Testis (tissue), 2 donors: ENCODE measurements at regions not wholly inside any gene's neighbourhood (a gene's known extent, or its start where the extent isn't known, plus 50 kb on each side); places are given as distances from the start of the nearest gene placed in this dataset.

Experiments used
- DNase-seq: peaks from one replicate; pipeline ENCODE4 v3.0.0-alpha.2; 2019
- H3K27ac ChIP-seq, 2 donors: fragments of 200-600 bp; sonication (generic); one replicate each; pipeline ENCODE4 v1.5.1; 2019
- H3K27me3 ChIP-seq: fragments of 200-600 bp; sonication (generic); one replicate; pipeline ENCODE4 v1.5.1; 2019
- H3K36me3 ChIP-seq: fragments of 200-600 bp; sonication (generic); one replicate; pipeline ENCODE4 v1.5.1; 2017; ENCODE audit warnings: low read depth; ENCODE audit errors: missing control alignments
- H3K4me1 ChIP-seq: fragments of 200-600 bp; sonication (generic); one replicate; pipeline ENCODE4 v1.5.1; 2019
- H3K4me3 ChIP-seq, 2 donors: fragments of 200-600 bp; sonication (generic); one replicate each; pipeline ENCODE4 v1.5.1; 2017 to 2019
- H3K9me3 ChIP-seq: fragments of 200-600 bp; sonication (generic); one replicate; pipeline ENCODE4 v1.5.1; 2017
- POLR2A ChIP-seq: fragments of 450-650 bp; IDR thresholded peaks from one replicate; pipeline ENCODE4 v1.6.1; 2017; ENCODE audit warnings: antibody characterized with exemption, mild to moderate bottlenecking, moderate library complexity
- WGBS, 2 donors: methylation state at CpG; one replicate each; pipeline ENCODE4 v1.1.5; 2018; 5-methylcytosine and 5-hydroxymethylcytosine counted together
- intact Hi-C: fragments of 100-400 bp; cut with DNase I; formaldehyde crosslinking; loops from one replicate; pipeline ENCODE4 v1.15.1; 2023; ENCODE audit warnings: low total_unique reads
- TF ChIP-seq, protein P1 (sequence below), 3 experiments: fragments of 450-650 bp in 2 of 3; fragments of 200-600 bp in 1 of 3; sonication (generic) in 1 of 3; IDR thresholded peaks; one replicate each; pipeline ENCODE4 v1.5.1; 2016 to 2019; ENCODE audit warnings: antibody characterized with exemption in 3 of 3, mild to moderate bottlenecking in 2 of 3, moderate library complexity in 1 of 3

DNA sequence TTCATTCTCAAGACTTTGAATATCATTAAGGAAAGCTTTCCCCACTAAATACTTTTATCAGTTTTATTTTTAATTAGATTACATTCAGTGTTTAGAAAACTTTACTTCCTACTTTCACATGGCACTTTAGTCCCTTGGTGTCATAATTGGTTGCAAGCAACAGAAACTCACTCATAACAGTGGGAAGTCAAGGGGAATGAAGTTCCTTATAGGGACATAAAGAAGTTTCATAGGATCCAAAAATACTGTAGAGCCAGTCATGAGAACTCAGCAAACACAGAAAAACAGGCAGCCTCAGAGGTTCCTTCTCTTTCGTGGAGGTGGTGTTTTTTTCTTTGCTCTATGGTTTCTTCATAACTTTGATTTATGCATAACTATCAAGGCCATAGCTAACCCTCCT lies 809.0 kb downstream of the BCL11A start:
- Histone ChIP-seq H3K4me3 (no peak overlapping the region), H3K27ac (no peak overlapping the region), H3K36me3 (no peaks in the 10 kb centered on the region), H3K27me3 (no peaks in the 10 kb centered on the region), H3K4me1 (no peaks in the 10 kb centered on the region), H3K9me3 (no peaks in the 10 kb centered on the region)
- DNase-seq, result no peak
- TF ChIP-seq, protein P1, sequence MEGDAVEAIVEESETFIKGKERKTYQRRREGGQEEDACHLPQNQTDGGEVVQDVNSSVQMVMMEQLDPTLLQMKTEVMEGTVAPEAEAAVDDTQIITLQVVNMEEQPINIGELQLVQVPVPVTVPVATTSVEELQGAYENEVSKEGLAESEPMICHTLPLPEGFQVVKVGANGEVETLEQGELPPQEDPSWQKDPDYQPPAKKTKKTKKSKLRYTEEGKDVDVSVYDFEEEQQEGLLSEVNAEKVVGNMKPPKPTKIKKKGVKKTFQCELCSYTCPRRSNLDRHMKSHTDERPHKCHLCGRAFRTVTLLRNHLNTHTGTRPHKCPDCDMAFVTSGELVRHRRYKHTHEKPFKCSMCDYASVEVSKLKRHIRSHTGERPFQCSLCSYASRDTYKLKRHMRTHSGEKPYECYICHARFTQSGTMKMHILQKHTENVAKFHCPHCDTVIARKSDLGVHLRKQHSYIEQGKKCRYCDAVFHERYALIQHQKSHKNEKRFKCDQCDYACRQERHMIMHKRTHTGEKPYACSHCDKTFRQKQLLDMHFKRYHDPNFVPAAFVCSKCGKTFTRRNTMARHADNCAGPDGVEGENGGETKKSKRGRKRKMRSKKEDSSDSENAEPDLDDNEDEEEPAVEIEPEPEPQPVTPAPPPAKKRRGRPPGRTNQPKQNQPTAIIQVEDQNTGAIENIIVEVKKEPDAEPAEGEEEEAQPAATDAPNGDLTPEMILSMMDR (IDR thresholded peaks at IDR 0.05), result no peak
- TF ChIP-seq POLR2A, result no peak
- intact Hi-C loops, result no loop called here
- whole genome bisulfite sequencing, 2 donors, result 35 to 55% methylated on average over 1 of the region's 1 CpG

DNA sequence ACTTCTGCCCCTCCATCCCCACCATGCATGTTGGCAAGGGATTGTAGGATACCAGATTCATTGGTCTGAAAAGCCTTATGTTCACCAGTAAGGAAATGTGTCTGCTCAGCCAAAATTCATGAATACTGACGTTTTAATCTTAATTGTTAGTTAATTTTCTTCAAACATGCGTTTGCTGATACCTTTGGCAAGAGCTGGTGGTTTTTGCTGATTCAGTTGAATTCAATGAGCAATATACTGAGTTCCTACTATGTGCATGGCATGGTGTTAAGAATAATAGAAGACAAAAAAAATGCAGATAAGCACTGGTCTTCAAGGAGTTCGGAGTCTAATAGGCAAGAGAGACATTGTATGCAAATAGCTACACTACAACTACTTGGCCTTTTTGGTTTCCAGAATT lies 811.6 kb downstream of the BCL11A start:
- no peaks in the 10 kb centered on the region for H3K36me3 ChIP-seq
- WGBS, 2 donors, result 66 to 77% methylated on average over 3 of the region's 3 CpGs
- H3K4me1 ChIP-seq, result no peaks in the 10 kb centered on the region
- H3K27ac ChIP-seq, result no peak overlapping the region
- intact Hi-C loops, result no loop called here
- no peak for TF ChIP-seq POLR2A
- TF ChIP-seq, protein P1 (IDR thresholded peaks at IDR 0.05), result no peak
- no peak for DNase-seq
- no peak overlapping the region for H3K4me3 ChIP-seq
- no peaks in the 10 kb centered on the region for H3K9me3 ChIP-seq
- H3K27me3 ChIP-seq, result no peaks in the 10 kb centered on the region

DNA sequence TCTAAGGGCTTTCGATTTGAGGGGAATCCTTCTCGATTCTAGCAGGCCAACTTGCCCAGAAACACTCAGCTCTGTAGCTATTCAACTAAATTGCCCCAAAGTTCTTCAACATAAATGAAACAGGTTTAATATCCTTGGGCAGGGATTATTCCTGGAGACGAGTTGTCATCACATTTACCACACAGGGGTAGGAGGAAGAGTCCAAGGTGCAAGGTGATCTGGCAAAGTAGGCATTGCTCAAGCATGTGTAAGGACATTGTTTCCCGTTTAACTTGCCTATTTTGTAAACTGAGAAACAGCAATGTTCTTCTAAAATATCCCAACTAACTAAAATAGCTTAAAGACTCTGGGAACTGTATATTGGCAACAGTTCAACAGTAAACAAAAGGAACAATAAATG lies 814.3 kb downstream of the BCL11A start:
- H3K27me3 ChIP-seq, result no peaks in the 10 kb centered on the region
- H3K4me3 ChIP-seq, result no peak overlapping the region
- WGBS, 2 donors, result 83 to 88% methylated on average over 4 of the region's 4 CpGs
- intact Hi-C loops, result no loop called here
- no peaks in the 10 kb centered on the region for H3K9me3 ChIP-seq
- no peaks in the 10 kb centered on the region for H3K36me3 ChIP-seq
- H3K4me1 ChIP-seq, result no peaks in the 10 kb centered on the region
- no peak for TF ChIP-seq POLR2A
- TF ChIP-seq, protein P1 (IDR thresholded peaks at IDR 0.05), result no peak
- DNase-seq, result no peak
- no peak overlapping the region for H3K27ac ChIP-seq

DNA sequence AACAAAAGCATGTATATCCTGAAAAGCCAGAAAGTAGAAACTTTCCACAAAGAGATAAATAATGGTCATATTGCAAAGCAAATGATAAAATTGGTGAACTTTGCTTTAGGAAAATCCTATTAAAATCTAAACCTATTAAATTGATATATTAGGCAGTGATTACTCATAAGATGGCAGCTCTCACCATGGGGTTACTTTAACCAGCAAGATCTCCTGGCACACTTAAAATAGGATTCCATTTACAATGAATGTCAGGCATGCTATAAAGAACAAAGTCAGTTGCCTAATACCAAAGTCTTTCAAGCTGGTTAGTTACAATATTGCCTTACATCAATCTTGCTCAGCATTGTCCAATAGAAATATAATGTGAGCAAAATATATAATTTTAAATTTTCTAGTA lies 816.2 kb downstream of the BCL11A start:
- intact Hi-C loops, result no loop called here
- H3K27ac ChIP-seq, result no peak overlapping the region
- H3K4me1 ChIP-seq, result no peaks in the 10 kb centered on the region
- TF ChIP-seq, protein P1 (IDR thresholded peaks at IDR 0.05), result no peak
- no peak for TF ChIP-seq POLR2A
- H3K9me3 ChIP-seq, result no peaks in the 10 kb centered on the region
- H3K36me3 ChIP-seq, result no peaks in the 10 kb centered on the region
- H3K27me3 ChIP-seq, result no peaks in the 10 kb centered on the region
- H3K4me3 ChIP-seq, result no peak overlapping the region
- no peak for DNase-seq

DNA sequence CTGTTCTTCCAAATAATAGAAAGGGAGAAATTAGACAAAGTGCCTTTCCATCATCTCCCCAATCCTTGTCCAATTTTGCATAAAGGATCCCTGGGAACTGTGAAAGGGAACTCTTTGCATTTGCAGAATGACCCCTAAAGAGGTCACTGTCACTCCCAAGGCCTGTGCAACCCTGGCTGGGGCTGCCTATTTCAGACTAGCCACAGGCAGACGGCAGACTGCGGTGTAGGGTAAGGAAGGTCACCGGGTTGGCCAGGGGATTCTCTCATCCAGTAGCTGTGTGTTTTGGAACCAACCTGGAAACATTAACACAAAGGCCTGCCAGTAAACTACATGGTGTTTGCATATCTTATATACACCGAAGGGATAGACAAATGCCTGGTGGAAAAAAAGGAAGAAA lies 818.7 kb downstream of the BCL11A start:
- 38 to 73% methylated on average over 4 of the region's 4 CpGs for WGBS, 2 donors
- no peak overlapping the region for H3K4me3 ChIP-seq
- TF ChIP-seq, protein P1 (IDR thresholded peaks at IDR 0.05), result no peak
- TF ChIP-seq POLR2A, result no peak
- DNase-seq, result no peak
- H3K27me3 ChIP-seq, result no peaks in the 10 kb centered on the region
- H3K4me1 ChIP-seq, result no peaks in the 10 kb centered on the region
- H3K36me3 ChIP-seq, result no peaks in the 10 kb centered on the region
- intact Hi-C loops, result no loop called here
- no peak overlapping the region for H3K27ac ChIP-seq
- no peaks in the 10 kb centered on the region for H3K9me3 ChIP-seq
